ENCODE measurements at regions not wholly inside any gene's neighbourhood (a gene's known extent, or its start where the extent isn't known, plus 50 kb on each side); places are given as distances from the start of the nearest gene placed in this dataset.

DNA sequence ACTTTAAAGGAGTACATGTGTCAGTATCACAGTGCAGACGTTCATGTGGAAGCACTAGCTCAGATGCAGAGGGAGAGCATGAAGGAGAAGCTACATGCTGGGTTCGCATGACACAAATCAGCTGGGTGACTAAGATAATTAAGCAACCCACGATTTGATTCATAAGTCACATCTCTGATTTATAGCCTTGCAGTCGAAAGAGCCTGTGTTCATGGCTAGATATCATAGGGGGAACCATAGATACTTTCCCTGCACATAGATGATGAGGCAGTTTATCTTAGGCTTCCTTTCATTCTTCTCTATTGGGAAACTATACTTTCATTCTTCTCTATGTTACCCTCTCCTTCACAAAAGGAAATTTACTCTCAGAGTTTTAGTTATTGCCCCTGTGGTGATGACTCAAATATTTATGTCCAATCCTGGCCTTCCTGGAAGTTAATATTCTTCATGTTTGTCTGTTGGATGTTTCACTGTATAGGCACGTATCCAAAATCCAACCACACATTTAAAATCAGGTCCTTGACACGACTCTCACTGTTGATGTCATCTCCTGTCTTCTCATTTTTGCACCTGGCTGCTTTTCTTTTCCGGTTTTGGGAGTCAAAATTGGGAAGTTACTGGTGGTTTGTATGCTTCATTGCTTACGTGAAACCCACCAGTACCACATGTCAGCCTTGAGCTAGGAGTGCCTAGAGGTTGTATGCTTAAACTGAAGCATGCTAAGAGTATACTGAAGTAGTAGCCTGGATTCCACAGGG is 56.3 kb upstream of the SLC5A12 start:
- TF ChIP-seq RUNX3 (IDR thresholded peaks at IDR 0.05; ENCODE audit: low read length) (peak; percentile 34; the same call in 1 of the 2 replicates), CHD4 (IDR thresholded peaks at IDR 0.05) (no peak), POLR2A (IDR thresholded peaks at IDR 0.05; ENCODE audit: low read depth, low read length) (no peak), TCF12 (IDR thresholded peaks at IDR 0.05; ENCODE audit: low read depth, low read length) (no peak), ETV6 (conservative IDR thresholded peaks at IDR 0.05 in 1 of 2, IDR thresholded peaks at IDR 0.05 in 1 of 2; ENCODE audit: borderline replicate concordance in 1 of 2, low read depth in 1 of 2) (peak in 1 of 2 experiments; percentile 48; a peak in 1 of 4 replicates), EGR1 (IDR thresholded peaks at IDR 0.05; ENCODE audit: borderline replicate concordance in 1 of 2, low read depth in 2 of 2, low read length in 2 of 2) (no peak), EP300 (IDR thresholded peaks at IDR 0.05; ENCODE audit: borderline replicate concordance in 1 of 2, control insufficient read depth in 1 of 2, low read depth in 2 of 2, low read length in 2 of 2) (no peak), FOS (IDR thresholded peaks at IDR 0.05; ENCODE audit: borderline replicate concordance, extremely low read depth, insufficient read length) (no peak), BHLHE40 (IDR thresholded peaks at IDR 0.05; ENCODE audit: borderline replicate concordance in 1 of 2, low read depth in 2 of 2, low read length in 1 of 2) (no peak), WRNIP1 (IDR thresholded peaks at IDR 0.05; ENCODE audit: borderline replicate concordance, low read depth, low read length) (no peak)
- TF ChIP-seq, protein P1, sequence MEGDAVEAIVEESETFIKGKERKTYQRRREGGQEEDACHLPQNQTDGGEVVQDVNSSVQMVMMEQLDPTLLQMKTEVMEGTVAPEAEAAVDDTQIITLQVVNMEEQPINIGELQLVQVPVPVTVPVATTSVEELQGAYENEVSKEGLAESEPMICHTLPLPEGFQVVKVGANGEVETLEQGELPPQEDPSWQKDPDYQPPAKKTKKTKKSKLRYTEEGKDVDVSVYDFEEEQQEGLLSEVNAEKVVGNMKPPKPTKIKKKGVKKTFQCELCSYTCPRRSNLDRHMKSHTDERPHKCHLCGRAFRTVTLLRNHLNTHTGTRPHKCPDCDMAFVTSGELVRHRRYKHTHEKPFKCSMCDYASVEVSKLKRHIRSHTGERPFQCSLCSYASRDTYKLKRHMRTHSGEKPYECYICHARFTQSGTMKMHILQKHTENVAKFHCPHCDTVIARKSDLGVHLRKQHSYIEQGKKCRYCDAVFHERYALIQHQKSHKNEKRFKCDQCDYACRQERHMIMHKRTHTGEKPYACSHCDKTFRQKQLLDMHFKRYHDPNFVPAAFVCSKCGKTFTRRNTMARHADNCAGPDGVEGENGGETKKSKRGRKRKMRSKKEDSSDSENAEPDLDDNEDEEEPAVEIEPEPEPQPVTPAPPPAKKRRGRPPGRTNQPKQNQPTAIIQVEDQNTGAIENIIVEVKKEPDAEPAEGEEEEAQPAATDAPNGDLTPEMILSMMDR (IDR thresholded peaks at IDR 0.05 in 2 of 3, conservative IDR thresholded peaks at IDR 0.05 in 1 of 3; ENCODE audit: control insufficient read depth in 2 of 3, extremely low read depth in 1 of 3, insufficient read depth in 1 of 3, low read depth in 3 of 3, low read length in 3 of 3): no peak

Data from GM12878 (cell line).